NCI-H2196 (cell line): ENCODE measurements at regions not wholly inside any gene's neighbourhood (a gene's known extent, or its start where the extent isn't known, plus 50 kb on each side); places are given as distances from the start of the nearest gene placed in this dataset.

Experiments used
- DNase-seq: peaks from one replicate; lab custom pipeline; 2025; ENCODE audit not compliant: unreplicated experiment; lab: John Stamatoyannopoulos, UW

DNA sequence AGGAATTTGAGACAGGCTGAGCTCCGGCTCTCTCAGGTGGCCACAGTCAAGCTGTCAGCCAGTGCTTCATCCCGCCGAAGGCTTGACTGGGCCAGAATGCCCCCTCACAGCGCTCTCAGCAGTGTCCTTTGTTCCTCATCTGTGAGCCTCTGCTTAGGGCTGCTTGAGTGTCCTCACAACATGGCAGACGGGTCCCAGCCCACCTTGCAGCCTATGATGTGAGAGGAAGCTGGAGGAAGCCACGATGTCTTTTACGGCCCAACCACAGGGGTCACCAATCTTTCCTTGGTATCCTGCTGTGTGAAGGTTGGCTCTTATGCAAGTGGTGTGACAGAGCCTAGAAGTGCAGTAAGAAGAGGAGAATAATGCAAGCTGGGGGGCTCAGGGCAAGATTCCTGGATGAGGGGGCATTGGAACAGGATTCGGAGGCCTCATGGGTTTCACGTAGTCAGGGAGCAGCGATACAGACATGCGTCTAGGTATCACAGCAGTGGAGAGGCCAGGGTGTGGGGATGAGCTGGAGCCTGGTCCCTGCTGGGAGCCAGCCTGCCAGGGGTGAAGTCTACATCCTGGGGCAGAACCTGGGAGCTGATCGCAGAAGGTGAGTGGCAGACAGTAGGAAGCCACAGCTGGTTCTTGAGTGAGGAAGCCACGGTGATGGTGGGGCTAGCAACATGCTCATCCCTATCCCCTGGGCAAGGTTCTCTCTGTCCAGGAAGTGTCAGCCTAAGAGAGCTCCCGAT lies 234.1 kb downstream of the GLI2 start:
- no peak for DNase-seq

GRCh38 chr2:120971866-120972265 lies 236.2 kb downstream of the GLI2 start:
- DNase-seq, result no peak

DNA sequence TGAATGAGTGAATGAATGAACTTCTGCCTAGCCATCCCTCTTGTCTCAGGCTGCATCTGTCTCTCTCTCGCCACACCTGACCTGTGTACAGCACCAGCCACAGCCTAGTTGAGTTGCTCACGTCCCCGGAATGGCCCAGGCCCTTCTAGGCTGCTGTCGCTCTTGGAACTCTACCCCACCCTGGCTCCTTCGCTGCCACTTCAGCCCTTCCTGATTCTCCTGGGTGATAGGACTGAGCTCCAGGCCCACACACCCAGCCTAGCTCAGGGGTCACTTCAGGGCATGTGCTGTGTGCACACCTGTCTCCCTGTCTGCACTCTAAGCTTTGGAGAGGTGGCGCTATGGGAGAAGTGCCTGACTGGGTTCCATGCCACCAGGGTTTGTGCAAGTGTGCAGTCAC lies 236.6 kb downstream of the GLI2 start:
- DNase-seq, result peak; percentile 64

DNA sequence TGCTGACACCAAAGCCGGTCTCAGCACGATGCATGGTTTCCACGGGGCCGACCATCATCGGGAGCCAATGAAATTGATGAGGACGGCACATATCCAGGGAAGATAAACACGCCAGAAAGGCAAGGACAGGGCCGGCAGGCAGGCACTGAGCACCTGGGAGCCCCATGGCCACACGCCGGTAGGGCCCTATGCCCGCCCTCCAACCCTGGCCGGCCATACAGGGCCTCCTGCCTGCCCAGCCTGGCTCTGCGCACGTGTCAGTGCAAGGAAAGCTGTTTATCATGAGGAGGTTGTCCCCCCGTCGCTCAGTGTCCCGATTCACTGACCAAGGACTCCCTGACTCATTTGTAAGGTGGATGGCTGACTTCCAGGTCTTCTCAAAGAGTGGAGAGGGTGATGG lies 237.5 kb downstream of the GLI2 start:
- DNase-seq, result no peak

- no peak for DNase-seq
Measured at GRCh38 chr2:120974950-120975349, 239.3 kb downstream of the GLI2 start.

DNA sequence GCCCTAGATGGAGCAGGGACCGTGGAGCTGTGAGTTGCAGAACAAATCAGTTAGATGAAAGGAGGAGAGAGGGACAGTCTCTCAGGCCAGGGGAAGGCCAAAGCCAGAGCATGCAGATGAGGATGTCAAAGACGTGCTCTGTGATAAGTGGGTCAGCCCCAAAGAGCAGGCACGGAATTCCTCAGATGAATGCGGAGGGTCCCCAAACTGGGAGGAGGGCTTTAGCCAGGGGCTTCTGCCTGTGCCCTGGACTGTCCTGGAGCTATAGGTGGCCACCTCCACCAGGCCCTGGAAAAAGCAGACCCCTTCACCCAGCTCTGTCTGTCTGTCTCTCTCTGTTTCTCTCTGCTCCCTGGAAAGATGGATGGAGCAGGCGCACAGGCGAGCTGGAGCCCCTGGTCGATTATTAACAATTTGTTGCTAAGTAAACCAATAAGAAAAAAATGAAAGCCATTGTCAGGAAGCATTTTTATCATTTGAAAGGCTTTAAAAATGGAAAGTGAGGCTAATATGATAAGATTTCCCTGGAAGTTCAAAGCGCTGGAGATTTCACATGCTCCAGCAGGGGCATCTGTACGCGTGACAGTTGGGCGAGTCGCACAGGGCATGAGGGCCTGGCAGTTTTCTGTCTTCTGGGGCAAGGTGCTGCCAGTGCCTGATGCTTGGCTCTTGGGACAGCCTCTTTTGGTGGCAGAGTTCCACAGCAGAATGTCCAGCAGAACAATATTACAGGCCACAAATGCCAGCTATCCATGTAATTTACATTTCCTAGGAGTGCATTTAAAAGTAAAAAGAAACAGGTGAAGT lies 241.0 kb downstream of the GLI2 start:
- DNase-seq, result no peak

GRCh38 chr2:120977582-120978358 lies 242.1 kb downstream of the GLI2 start:
- no peak for DNase-seq

- DNase-seq, result no peak
Measured at GRCh38 chr2:120978359-120979050, 242.8 kb downstream of the GLI2 start.

DNA sequence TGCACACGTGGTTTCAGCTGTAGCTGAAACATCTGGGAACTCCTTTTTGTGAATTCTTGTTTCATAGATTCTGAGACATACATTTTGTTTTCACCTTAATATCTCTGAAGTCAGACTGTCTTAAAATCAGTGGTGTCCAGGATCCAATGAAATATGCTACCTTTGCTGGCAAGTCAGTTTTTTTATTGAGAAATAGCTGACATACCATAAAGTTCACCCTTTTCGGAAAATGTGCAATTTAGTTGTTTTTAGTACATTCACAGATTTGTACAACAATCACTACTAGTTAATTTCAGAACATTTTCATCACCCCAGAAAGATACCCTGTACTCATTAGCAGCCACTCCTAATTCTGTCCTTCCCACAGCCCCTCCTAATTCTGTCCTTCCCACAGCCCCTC lies 243.7 kb downstream of the GLI2 start:
- no peak for DNase-seq

DNA sequence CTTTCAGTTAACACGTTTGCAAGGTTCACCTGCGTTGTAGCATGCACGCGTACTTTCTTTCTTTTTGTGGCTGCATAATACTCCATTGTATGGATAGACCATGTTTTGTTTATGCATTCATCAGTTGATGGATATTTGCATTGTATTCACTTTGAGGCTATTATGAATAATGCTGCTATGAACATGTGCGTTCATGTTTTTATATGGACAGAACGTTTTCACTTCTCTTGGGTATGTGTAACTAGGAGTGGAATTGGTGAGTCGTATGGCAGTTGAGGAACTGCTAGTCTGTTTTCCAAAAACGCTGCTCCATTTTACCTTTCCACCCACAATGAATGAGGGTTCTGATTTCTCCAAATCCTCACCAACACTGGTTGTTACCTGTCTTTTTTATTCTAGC lies 244.3 kb downstream of the GLI2 start:
- DNase-seq, result no peak

DNA sequence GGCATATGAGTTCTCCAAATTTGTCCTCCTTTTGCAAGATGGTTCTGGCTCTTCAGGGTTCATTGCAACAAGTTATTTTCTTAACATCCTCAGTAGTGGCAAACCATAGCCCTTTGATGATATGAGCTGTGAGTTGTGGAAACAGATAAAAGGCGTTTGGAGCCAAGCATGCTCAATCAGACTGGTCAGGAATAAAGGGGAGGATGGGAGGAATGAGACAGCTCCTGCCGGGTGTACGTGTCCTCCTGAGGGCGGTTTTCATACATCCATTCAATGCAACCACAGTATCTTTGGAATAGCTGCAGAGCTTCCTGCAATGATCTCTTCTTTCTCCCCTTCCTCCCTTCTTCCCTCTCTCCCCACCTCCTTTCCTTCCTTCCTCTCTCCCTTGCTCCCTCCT lies 245.8 kb downstream of the GLI2 start:
- no peak for DNase-seq

GRCh38 chr2:120982598-120982997 lies 246.9 kb downstream of the GLI2 start:
- no peak for DNase-seq

- no peak for DNase-seq
Measured at GRCh38 chr2:120983344-120983743, 247.7 kb downstream of the GLI2 start.

DNA sequence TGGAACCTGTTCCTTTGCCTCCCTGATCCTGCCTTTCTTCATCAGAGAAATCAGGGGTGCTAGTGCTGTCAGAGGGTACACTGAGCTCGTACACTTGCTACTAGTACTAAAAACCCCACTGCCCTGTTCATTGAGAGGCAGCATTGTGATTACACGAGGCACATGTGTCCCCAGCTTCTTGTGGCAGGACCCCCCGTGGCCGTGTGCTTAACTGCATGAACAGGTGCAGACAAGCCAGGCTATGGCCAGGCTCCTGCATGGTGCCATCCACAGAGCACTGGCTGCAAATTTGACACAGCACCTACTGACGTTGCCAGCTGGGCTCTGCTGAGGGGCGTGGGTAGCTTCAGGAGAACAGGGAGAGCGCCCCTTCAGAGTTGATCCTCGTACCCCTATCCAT lies 248.4 kb downstream of the GLI2 start:
- no peak for DNase-seq

GRCh38 chr2:120984452-120985173 lies 248.9 kb downstream of the GLI2 start:
- DNase-seq, result no peak

GRCh38 chr2:120985174-120985996 lies 249.7 kb downstream of the GLI2 start:
- DNase-seq, result no peak

DNA sequence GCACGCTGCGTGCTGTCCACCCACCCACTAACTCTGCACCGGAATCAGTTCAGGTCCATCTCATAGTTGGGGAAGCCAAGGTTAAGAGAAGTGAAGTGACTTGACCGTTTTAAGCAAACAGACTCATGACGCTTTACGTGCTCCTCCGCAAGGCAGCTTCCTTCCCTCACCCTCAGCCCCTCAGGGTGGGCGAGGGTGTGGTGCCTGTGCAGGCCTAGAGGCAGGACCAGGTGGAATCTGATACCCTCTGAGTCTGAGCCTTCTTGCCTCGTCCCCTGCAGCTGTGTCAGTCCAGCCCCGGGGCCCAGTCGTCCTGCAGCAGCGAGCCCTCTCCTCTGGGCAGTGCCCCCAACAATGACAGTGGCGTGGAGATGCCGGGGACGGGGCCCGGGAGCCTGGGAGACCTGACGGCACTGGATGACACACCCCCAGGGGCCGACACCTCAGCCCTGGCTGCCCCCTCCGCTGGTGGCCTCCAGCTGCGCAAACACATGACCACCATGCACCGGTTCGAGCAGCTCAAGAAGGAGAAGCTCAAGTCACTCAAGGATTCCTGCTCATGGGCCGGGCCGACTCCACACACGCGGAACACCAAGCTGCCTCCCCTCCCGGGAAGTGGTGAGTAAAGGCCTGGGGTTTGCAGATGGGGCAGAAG lies 250.5 kb downstream of the GLI2 start:
- DNase-seq, result no peak

DNA sequence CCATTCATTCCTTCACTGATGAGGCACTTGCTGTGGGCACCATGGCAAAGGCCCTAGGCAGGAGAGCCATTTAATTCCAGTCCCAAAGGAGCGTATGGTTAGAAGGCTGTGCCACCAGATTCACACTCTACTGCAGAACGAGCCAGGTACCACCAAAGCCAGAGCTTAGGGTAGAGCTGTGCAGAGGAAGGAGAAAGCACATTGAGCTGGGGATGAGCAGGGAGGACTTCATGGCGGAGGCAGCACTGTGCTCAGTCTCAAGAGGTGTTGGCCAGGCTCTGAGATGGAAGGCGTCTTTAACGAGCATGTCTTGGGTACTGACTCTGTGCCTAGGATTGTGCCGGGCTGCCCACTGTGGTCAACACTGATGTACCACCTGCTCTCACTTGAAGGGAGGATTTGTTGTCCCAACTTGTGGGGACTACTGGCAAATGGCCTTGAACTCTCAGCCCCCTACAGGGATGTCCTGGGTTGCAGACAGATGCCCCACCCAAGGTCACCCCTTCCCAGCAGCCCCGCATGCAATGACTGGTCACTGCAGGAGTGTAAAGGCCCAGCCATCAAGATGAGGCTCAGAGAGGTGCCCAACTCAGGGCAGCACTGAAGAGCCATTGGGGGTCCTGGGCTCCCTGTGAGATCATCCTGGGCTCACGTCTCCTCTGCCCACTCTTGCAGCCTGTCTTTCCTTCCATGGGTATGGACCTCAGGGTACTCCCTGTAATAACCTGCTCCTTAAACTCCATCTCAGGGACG lies 251.4 kb downstream of the GLI2 start:
- DNase-seq, result no peak
